Smooth muscle cell (in vitro differentiated cells): ENCODE measurements at regions not wholly inside any gene's neighbourhood (a gene's known extent, or its start where the extent isn't known, plus 50 kb on each side); places are given as distances from the start of the nearest gene placed in this dataset.

Experiments used
- DNase-seq: peaks from one replicate; lab custom pipeline; 2025; ENCODE audit not compliant: unreplicated experiment; lab: John Stamatoyannopoulos, UW
- H2AFZ ChIP-seq: fragments of 200-600 bp; sonication (generic); 2 replicates; pipeline ENCODE4 v1.6.0; 2016; ENCODE audit warnings: antibody characterized with exemption, low read depth, mild to moderate bottlenecking
- H3F3A ChIP-seq: fragments of 200-600 bp; sonication (generic); 2 replicates; pipeline ENCODE4 v1.6.0; 2017; ENCODE audit warnings: antibody characterized with exemption, low read depth
- H3K27ac ChIP-seq: fragments of 200-600 bp; sonication (generic); 2 replicates; pipeline ENCODE4 v1.5.1; 2016; ENCODE audit warnings: low read depth, mild to moderate bottlenecking
- H3K27me3 ChIP-seq: fragments of 200-600 bp; sonication (generic); 2 replicates; pipeline ENCODE4 v1.6.1; 2016; ENCODE audit warnings: low read depth, mild to moderate bottlenecking
- H3K36me3 ChIP-seq: fragments of 200-600 bp; sonication (generic); 2 replicates; pipeline ENCODE4 v1.5.1; 2016; ENCODE audit warnings: low read depth
- H3K4me1 ChIP-seq: fragments of 200-600 bp; sonication (generic); 2 replicates; pipeline ENCODE4 v1.5.1; 2016; ENCODE audit warnings: low read depth
- H3K4me2 ChIP-seq: fragments of 200-600 bp; sonication (generic); 2 replicates; pipeline ENCODE4 v1.6.0; 2016; ENCODE audit warnings: mild to moderate bottlenecking
- H3K4me3 ChIP-seq: fragments of 200-600 bp; sonication (generic); 2 replicates; pipeline ENCODE4 v1.5.1; 2016; ENCODE audit warnings: mild to moderate bottlenecking
- H3K79me2 ChIP-seq: fragments of 200-600 bp; sonication (generic); 2 replicates; pipeline ENCODE4 v1.6.0; 2016; ENCODE audit warnings: low read depth, mild to moderate bottlenecking
- H3K9ac ChIP-seq: fragments of 200-600 bp; sonication (generic); 2 replicates; pipeline ENCODE4 v1.6.0; 2016; ENCODE audit warnings: low read depth
- H3K9me3 ChIP-seq: fragments of 200-600 bp; sonication (generic); replicated peaks from 2 replicates; pipeline ENCODE4 v1.5.1; 2016; ENCODE audit warnings: low read depth
- H4K20me1 ChIP-seq: fragments of 200-600 bp; sonication (generic); 2 replicates; pipeline ENCODE4 v1.6.0; 2016; ENCODE audit warnings: low read depth
- WGBS: methylation state at CpG from one replicate; pipeline ENCODE4 v1.1.7; 2016; ENCODE audit warnings: low lambda C conversion rate; 5-methylcytosine and 5-hydroxymethylcytosine counted together
- TF ChIP-seq, protein P1 (sequence below): fragments of 200-600 bp; sonication (generic); IDR thresholded peaks from 2 replicates; pipeline ENCODE4 v1.5.1; 2017; ENCODE audit warnings: borderline replicate concordance, mild to moderate bottlenecking, antibody characterized with exemption; ENCODE audit not compliant: insufficient read depth, poor library complexity, severe bottlenecking

DNA sequence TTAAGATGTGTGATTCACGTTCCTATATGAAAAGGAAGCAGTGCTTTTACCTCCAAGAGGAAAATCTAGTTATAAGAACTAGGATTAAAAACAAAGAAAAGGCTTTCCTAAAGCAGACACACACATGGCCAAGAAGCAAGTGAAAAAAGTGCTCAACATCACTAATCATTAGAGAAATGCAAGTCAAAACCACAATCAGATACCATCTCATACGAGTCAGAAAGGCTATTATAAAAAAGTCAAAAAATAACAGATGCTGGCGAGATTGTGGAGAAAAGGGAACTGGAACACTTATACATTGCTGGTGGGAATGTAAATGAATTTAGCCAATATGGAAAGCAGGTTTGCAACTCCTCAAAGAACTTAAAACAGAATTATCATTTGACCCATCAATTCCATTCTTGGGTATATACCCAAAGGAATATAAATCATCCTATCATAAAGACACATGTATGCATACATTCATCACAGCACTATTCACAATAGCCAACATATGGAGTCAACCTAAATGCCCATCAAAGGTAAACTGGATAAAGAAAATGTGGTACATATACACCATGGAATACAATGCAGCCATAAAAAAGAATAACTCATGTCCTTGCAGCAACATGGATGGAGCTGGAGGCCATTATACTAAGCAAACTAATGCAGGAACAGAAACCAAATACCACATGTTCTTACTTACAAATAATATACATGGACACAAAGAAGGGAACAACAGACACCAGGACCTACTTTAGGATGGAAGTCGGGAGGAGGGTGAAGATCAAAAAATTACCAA, 285.3 kb downstream of the RAD51AP2 start:
- Histone ChIP-seq H4K20me1 (no peaks in the 10 kb centered on the region), H3K4me1 (no peaks in the 10 kb centered on the region), H3K9ac (no peak overlapping the region), H3F3A (no peaks in the 10 kb centered on the region), H2AFZ (no peak overlapping the region), H3K4me2 (no peak overlapping the region), H3K9me3 (no peaks in the 10 kb centered on the region), H3K4me3 (no peak overlapping the region), H3K27ac (no peak overlapping the region), H3K79me2 (no peaks in the 10 kb centered on the region), H3K27me3 (no peaks in the 10 kb centered on the region), H3K36me3 (no peaks in the 10 kb centered on the region)
- TF ChIP-seq, protein P1, sequence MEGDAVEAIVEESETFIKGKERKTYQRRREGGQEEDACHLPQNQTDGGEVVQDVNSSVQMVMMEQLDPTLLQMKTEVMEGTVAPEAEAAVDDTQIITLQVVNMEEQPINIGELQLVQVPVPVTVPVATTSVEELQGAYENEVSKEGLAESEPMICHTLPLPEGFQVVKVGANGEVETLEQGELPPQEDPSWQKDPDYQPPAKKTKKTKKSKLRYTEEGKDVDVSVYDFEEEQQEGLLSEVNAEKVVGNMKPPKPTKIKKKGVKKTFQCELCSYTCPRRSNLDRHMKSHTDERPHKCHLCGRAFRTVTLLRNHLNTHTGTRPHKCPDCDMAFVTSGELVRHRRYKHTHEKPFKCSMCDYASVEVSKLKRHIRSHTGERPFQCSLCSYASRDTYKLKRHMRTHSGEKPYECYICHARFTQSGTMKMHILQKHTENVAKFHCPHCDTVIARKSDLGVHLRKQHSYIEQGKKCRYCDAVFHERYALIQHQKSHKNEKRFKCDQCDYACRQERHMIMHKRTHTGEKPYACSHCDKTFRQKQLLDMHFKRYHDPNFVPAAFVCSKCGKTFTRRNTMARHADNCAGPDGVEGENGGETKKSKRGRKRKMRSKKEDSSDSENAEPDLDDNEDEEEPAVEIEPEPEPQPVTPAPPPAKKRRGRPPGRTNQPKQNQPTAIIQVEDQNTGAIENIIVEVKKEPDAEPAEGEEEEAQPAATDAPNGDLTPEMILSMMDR: no peak
- 64% methylated on average over 4 of the region's 4 CpGs for WGBS
- no peak for DNase-seq

DNA sequence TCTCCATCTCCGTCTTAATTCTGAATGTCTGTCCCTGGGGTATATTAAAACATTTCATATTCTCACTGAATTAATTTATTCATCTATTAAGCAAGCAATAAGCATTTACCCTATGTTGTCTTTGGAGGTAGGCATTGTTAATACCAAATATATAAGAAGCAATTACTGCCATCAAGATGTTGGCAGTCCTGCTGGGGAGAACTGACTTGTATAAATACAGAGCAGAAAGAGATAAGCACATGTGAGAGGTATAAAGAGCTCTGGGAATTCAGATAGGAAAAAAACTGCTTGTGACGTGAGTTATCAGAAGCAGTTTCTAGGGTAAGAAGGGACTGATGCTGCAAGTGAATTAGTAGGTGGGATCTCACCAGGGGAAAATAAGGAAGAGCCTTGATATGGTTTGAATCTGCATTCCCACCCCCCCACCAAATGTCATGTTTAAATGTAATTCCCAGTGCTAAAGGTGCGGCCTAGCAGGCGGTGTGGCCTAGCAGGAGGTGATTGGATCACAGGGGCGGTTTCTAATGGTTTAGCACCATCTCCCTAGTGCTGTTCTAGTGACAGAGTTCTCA, 286.8 kb downstream of the RAD51AP2 start:
- WGBS: 93% methylated on average over 5 of the region's 5 CpGs
- Histone ChIP-seq H4K20me1 (no peaks in the 10 kb centered on the region), H3K9me3 (no peaks in the 10 kb centered on the region), H3K27me3 (no peaks in the 10 kb centered on the region), H2AFZ (no peak overlapping the region), H3K27ac (no peak overlapping the region), H3K36me3 (no peaks in the 10 kb centered on the region), H3K79me2 (no peaks in the 10 kb centered on the region), H3K4me3 (no peak overlapping the region), H3K4me2 (no peak overlapping the region), H3F3A (no peaks in the 10 kb centered on the region), H3K4me1 (no peaks in the 10 kb centered on the region), H3K9ac (no peak overlapping the region)
- TF ChIP-seq, protein P1: no peak
- no peak for DNase-seq

DNA sequence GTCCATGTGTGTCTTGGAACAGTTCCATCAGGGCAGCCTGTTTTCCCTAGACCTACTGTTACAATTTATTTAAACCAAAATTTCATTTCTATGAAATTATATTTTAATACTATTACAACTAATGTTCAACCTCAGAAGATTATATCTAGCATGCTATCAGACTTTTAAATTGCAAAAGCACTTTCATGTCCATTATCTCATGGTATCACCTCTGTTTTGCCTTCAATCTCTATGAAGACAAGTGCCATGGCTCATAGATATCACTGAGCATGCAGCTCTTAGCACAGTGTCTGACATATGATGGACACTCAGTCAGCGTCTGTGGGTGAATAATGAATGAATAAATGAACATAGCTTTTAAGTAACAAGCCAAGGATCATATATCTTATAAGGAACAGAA, 288.8 kb downstream of the RAD51AP2 start:
- Histone ChIP-seq H3K9ac (no peak overlapping the region), H3K79me2 (no peaks in the 10 kb centered on the region), H3K9me3 (no peaks in the 10 kb centered on the region), H2AFZ (no peak overlapping the region), H3K4me1 (no peaks in the 10 kb centered on the region), H4K20me1 (no peaks in the 10 kb centered on the region), H3K27ac (no peak overlapping the region), H3K36me3 (no peaks in the 10 kb centered on the region), H3K4me3 (no peak overlapping the region), H3K4me2 (no peak overlapping the region), H3K27me3 (no peaks in the 10 kb centered on the region), H3F3A (no peaks in the 10 kb centered on the region)
- TF ChIP-seq, protein P1: no peak
- 85% methylated on average over 1 of the region's 1 CpG for WGBS
- DNase-seq: no peak

DNA sequence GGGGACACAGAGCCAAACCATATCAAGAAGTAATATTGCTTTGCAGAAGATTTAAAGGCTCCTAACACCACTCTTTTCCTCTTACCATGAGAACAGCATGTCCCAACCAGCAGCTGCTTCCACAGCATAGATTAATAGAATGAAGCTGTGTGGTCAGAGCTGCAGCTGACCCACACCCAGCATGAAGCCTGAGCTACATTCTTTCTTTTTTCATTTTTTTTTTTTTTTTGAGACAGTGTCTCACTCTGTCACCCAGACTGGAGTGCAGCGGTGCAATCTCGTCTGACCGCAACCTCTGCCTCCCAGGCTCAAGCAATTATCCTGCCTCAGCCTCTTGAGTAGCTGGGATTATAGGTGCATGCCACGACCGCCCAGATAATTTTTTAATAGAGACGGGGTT, 289.8 kb downstream of the RAD51AP2 start:
- no peak overlapping the region for H2AFZ ChIP-seq
- TF ChIP-seq, protein P1: no peak
- no peaks in the 10 kb centered on the region for H3K79me2 ChIP-seq
- 45% methylated on average over 6 of the region's 6 CpGs for WGBS
- H4K20me1 ChIP-seq: no peaks in the 10 kb centered on the region
- no peaks in the 10 kb centered on the region for H3K4me1 ChIP-seq
- no peak overlapping the region for H3K9ac ChIP-seq
- H3K4me2 ChIP-seq: no peak overlapping the region
- no peaks in the 10 kb centered on the region for H3K36me3 ChIP-seq
- H3K4me3 ChIP-seq: no peak overlapping the region
- no peak overlapping the region for H3K27ac ChIP-seq
- H3K27me3 ChIP-seq: no peaks in the 10 kb centered on the region
- no peak for DNase-seq
- no peaks in the 10 kb centered on the region for H3K9me3 ChIP-seq
- no peaks in the 10 kb centered on the region for H3F3A ChIP-seq
